Activated CD4-positive, alpha-beta T cell treated with anti-CD3 and anti-CD28 coated beads, Interleukin-2, amount 50 U/mL, for 16 hours (primary cell): ENCODE measurements at regions not wholly inside any gene's neighbourhood (a gene's known extent, or its start where the extent isn't known, plus 50 kb on each side); places are given as distances from the start of the nearest gene placed in this dataset.

Experiments
- DNase-seq: peaks from one replicate; pipeline ENCODE4 v3.0.0-alpha.2; 2020

DNA sequence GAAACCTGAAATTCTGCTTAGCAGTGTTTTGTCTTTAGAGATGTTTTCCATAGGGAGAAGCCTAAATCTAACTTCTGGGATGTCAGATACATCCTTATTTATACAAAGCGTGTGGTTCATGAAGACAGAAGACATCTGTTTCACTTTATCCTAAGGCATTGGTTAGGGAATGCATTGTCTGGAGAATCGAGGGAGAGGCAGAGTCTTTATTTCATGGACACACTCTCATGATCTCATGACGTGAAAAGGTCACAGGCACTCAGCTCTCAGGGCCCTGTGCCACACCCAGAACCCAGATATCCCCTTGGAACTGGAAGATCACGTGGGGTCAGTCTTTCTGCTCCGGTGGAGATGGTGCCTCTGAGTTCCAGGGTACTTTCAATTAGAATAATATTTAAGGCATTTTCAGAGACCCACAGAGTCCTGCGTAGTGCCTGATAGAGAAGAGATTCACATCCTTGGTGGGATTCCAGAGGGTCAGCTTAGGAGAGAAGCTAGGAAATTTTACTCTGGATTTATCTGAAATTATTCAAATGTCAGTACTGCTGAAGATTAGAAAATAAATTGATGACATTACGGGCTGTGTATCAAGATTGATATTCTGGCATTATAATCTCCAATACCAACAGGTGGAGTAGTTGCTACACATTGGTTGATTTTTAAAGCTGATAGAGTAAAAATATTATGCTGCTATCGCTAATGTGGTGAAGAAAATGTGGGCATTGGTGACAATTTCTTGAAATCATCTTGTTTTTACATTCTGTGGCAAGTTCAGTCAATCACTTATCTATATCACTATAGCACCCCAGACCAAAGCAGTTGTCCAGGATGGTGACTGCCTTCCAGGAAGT lies 378.3 kb downstream of the MTRR start:
- DNase-seq = no peak

DNA sequence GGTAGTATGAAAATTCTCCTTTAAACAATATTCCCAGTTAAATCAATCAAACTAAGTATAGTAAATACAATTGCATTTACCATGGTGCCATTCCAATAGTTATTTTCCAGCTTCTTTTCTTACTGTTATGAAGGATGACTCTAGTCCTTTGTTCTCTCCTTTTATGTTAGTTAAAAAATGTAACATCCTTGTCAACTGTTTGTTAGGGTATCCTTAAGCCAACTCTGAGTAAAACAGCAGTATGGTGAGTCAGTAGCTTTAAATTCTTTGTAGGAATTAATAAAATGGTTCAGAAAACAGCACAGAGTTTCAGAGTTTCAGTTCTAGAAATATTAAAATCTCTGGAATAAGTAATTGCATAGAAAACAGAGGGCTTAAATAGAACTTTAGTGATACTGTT lies 384.4 kb downstream of the MTRR start:
- no peak for DNase-seq

DNA sequence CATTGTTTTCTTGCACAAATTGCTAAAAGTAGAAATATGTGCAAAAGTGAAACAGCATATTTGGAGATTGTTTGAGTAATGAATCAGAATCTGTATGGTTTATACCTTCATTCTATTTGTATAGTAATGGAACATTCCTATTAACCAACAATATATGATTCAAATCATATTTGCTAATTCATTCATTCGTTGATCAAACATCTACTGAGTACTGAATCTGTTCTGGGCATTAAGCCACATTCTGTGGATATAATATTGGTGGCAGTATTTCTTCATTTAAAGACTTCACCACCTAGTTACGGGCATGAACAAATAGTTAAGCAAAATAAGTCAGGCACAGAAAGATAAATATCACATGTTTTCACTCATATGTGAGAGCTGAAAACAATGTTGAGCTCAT lies 385.7 kb downstream of the MTRR start:
- DNase-seq = no peak

GRCh38 chr5:8258801-8259200 lies 389.9 kb downstream of the MTRR start:
- no peak for DNase-seq

GRCh38 chr5:8270246-8270645 lies 401.3 kb downstream of the MTRR start:
- no peak for DNase-seq

DNA sequence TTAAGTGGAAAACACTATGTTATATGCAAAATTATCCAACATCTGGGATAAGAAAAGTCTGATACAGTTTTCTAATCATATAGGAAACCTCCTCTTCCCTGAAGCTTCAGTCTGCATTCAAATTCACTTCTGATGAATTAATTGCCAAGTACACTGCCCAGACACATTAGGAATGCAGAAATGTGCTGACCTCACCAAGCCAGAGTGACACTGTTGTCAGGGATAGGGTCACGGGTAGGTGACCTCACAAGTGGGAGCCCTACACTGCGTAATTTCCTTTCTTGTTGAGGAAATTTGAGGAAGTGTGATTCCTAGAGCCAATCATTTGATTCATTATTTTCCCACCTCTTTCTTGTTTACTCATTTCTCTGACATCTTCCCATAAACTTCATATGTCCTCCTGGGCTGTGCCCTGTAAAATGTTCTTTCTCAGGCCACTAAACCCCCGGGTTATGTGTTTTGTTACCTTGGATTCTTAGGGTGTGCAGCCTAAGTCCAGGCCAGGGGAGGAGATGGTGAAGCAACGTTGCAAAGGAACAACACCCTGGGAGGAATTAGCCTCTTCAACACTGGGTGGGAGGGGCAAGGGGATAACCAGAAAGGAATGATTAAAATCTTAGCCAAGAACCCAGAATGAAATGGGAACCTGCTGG lies 411.9 kb downstream of the MTRR start:
- DNase-seq = no peak

DNA sequence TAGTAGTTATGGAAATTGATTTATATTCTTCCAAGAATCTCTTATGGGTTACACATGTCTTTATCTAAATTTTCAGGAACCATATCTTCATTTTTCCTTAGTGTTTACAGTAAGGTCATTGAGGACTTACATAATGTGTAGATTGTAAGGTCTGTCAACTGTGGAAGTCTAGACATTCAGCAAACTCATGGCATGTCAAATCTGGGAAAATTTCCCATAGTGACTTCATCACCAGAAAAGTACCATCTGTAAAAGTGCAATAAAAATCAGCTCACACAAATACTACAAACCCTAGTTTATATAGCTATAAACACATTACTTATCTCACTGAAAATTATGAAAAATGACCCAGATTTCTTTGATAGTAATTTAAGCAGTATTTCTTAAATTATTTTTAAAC lies 419.4 kb downstream of the MTRR start:
- no peak for DNase-seq

DNA sequence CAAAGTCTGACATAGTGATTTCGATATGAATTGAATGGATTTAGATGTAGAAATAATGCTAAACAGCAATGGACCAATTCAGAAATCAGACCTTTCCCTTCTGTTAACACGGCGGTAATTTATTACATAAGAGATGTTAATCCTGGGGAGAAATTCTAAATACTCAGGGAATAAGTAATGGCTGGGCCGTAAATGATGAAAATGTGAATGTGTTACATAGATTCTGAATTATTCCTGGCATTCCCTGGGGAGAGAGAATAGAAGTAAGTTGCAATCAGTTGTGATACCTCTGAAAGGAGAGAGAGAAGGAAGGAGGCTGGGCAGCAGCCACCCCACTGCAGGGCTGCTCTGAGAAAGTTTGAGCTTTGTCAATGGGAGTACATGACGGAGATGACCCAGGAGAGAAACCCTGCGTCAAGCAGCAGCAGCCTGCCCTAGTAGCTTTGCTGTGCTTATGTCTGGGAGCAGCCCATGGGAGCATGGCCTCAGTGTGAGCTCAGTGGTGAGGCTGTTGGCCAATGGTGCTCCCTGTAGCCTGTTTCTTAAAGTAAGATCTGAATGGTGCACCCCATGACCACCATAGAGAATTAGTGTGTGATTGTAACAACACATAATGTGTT lies 420.1 kb downstream of the MTRR start:
- DNase-seq = no peak

DNA sequence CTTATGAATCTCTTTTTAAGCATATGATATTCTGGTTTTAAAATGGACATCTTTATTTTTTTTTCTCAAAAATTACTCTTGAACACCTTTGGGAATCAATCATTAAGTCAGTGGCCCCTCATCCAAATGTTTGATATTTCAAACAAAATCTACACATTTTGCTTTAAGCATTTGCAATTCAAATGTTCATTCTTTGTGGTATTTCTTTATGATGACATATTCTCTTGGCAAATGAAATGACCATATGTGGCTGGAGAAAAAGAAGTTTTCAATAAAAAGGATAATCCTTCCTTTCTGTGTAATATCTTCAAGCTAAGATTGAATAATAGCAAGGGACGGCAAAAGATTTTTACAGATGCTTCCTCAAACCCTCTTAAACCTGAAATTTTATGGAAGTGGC lies 420.8 kb downstream of the MTRR start:
- no peak for DNase-seq

DNA sequence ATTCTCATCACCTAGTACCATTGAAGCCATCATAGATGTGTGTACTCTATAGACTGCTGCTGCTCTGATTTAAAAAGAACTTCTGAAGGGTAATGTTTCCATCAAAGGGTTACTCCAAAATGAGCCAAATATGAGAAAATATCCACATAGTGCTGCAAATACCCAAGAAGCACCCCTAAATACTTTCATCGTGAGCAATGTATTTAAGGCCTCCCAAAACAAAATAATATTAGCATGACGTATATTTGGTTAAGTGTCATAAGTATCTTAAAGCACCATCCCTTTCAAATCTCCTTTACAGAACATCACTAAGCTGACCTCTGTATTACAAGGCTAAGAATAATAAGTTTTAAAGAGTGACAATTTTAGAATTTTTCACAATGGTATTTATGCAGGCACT lies 421.8 kb downstream of the MTRR start:
- no peak for DNase-seq

- no peak for DNase-seq
Observed at GRCh38 chr5:8291641-8292040, 422.7 kb downstream of the MTRR start.

- DNase-seq = no peak
Observed at GRCh38 chr5:8295141-8295540, 426.2 kb downstream of the MTRR start.

- no peak for DNase-seq
Observed at GRCh38 chr5:8299716-8300115, 430.8 kb downstream of the MTRR start.

DNA sequence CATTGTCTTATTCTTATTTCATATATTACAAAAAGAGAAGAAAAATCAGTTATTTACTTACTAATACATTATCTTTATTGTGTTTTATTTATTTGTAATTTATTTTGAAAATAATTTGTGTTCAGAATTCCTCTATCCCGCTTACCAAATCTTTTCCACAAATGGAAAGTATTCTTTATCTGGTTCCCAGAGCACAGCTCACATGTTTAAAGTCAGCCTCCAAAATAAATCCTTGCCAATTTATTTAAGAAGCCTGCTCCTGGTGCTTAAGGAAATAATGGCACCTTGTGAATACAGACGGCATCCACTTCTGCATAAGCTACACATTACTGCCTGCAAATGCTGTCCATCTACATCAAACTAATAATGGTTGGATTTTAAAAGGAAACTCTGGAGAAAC lies 435.4 kb downstream of the MTRR start:
- DNase-seq = no peak

DNA sequence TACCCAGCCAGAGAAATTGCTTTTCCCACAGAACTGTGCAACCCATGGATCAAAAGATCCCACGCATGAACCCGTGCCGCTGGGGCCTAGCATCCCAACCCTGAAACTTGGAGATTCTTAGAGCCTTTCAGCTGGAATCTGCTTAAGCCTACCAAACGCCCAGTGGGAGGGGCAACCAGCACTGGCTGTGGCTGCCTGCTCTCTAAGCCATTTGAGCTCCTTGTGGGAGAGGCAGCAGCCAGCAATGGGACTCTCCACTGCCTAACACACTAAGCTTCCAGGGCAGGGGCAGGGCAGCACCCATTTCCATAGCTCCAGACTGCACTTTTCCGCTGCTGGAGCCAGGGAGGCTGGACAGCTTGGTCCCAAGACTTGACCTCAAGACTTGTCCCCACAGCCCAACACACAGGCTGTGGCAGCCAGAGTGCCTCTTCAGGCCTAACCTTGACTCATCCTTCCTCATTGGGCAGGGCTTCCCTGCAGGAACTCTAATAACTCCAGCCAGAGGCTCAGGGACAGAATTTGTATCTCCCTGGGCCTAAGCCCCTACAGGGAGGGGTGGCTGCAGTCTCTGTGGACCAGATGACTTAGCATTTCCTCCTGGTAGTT lies 437.4 kb downstream of the MTRR start:
- DNase-seq = no peak

DNA sequence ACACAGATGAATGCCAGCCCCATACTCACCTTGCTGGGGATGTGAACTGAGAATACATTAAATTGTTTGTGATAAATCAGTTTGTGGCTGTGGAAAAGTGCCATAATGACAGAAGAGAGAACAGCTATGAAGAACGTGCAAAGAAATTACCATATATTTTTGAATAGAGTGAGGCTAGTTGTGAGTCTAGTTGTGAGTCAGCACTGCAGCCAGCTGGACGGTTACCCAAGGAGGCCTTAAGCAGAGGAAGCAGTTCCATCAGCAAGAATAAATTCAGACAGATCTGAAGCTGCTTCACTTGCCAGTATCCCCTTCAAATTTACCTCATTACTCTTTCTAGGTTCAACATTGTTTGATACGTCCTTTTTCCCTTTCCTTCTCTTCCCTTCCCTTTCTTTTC lies 446.0 kb downstream of the MTRR start:
- DNase-seq = no peak

DNA sequence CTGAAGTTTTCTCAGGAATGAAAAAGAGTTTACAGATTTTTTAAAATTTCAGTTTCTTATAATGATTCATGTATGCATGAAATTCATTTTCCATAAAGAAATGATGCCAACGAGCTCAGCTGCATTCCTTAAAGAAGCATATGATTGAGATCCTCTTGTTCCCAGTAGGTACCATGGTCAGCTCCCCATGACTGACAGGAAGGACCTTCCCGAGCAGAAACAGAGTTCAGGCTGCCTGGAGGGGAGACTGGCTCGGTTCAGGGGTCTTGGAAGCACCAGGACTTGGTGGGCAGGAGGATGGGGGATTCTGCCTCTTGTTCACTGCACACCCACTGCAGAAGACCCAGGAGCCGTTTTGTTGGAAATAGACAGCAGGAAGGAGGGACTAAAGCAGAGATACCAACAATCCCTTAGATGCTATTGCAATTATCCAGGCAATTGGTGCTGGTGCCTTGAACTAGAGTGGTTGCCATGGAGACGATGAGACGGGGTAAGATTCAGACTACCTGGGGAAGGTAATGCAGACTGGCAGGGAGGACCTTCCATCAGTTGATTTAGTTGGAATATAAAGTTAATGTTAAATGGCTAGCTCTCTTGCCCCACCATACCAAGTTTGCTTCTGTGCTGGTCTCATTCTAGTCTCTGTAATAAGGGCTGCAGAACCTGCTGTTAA lies 447.8 kb downstream of the MTRR start:
- no peak for DNase-seq

- DNase-seq = no peak
Observed at GRCh38 chr5:8317335-8317734, 448.4 kb downstream of the MTRR start.

DNA sequence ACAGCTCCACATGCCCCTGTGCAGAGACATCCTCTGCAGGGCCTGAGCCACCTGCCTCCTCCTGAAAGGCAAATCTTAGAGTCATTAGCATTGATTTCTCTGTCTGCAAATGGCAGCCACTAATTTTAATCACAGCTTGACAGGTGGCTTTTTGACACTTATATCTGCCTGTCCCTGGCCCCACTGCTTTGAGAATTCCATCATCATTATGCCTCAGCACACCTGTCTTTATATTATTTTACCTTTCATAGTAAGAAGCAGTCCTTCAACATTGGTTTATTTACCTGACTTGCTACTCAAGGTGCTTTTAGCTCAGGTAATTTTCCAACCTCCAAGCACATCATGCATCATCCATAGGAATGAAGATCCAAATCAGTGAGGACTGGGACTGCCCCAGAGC lies 451.3 kb downstream of the MTRR start:
- DNase-seq = no peak

GRCh38 chr5:8321272-8321671 lies 452.3 kb downstream of the MTRR start:
- DNase-seq = no peak

GRCh38 chr5:8322484-8322883 lies 453.5 kb downstream of the MTRR start:
- no peak for DNase-seq

DNA sequence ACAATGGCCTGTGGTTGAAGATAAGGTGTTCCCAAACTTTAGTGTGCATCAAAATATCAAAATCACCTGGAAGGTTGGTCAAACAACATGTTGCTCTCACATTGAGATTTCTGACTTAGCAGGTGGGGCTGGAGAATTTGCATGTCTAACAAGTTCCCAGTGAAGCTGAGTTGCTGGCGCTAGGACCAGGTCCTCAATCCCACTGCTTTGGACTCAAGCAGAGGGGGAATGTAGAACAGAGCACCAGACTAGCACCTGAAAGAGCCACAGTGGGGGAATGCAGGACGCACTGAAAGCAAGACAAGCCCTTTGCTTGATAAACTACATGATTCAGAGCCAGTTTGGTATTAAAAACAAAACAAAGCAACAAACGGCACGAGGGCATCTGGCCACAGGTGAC lies 458.1 kb downstream of the MTRR start:
- no peak for DNase-seq

- no peak for DNase-seq
Observed at GRCh38 chr5:8329773-8330172, 460.8 kb downstream of the MTRR start.
